IMR-90 (cell line): ENCODE measurements at regions not wholly inside any gene's neighbourhood (a gene's known extent, or its start where the extent isn't known, plus 50 kb on each side); places are given as distances from the start of the nearest gene placed in this dataset.

ENCODE experiments used
- ATAC-seq: fragments of 200-7000 bp; cut with Tn5 transposase; 2 replicates; pipeline ENCODE4 v1.9.1; 2020; ENCODE audit warnings: low read depth, mild to moderate bottlenecking, moderate library complexity
- BruUV-seq: library from RNA; stranded (reverse); fragments of 400-500 nt; replicated peaks from 2 replicates; lab custom pipeline; 2021; lab: Mats Ljungman, UMichigan
- CTCF ChIA-PET: fragments of 300-600 bp; formaldehyde crosslinking; extraction: SDS; loops from one replicate; lab custom pipeline; 2021; ENCODE audit warnings: antibody characterized with exemption; lab: Yijun Ruan, JAX
- POLR2A ChIA-PET: fragments of 300-600 bp; sonication (Branson Sonifier 250); formaldehyde crosslinking; loops from one replicate; lab custom pipeline; 2022; ENCODE audit warnings: antibody characterized with exemption; ENCODE audit not compliant: unreplicated experiment; lab: Charles Lee
- DNase-seq: peaks from one replicate; pipeline ENCODE4 v3.0.0; 2013
- H2AFZ ChIP-seq: replicated peaks from 2 replicates; pipeline ENCODE3; 2013; ENCODE audit warnings: low read length, mild to moderate bottlenecking; ENCODE audit not compliant: poor library complexity
- H2AK5ac ChIP-seq: 2 replicates; pipeline ENCODE4 v1.6.1; 2013; ENCODE audit warnings: low read depth, low read length, inconsistent platforms
- H2AK9ac ChIP-seq: replicated peaks from 2 replicates; pipeline ENCODE3; 2013; ENCODE audit warnings: mild to moderate bottlenecking, low read depth, low read length, moderate library complexity; ENCODE audit not compliant: poor library complexity
- H2BK120ac ChIP-seq: 2 replicates; pipeline ENCODE4 v1.6.1; 2013; ENCODE audit warnings: low read depth, low read length, inconsistent platforms
- H2BK15ac ChIP-seq: 3 replicates; pipeline ENCODE4 v1.6.1; 2013; ENCODE audit warnings: low read depth, low read length, inconsistent platforms
- H2BK20ac ChIP-seq: 2 replicates; pipeline ENCODE4 v1.6.1; 2013; ENCODE audit warnings: low read depth, mild to moderate bottlenecking, inconsistent platforms, low read length, moderate library complexity
- H2BK5ac ChIP-seq: 2 replicates; pipeline ENCODE4 v1.6.1; 2013; ENCODE audit warnings: mild to moderate bottlenecking, low read depth, low read length, inconsistent platforms; ENCODE audit not compliant: poor library complexity, severe bottlenecking
- H3K14ac ChIP-seq: replicated peaks from 2 replicates; pipeline ENCODE4 v1.6.1; 2013; ENCODE audit warnings: low read depth, low read length, inconsistent platforms
- H3K18ac ChIP-seq: 2 replicates; pipeline ENCODE4 v1.6.1; 2013; ENCODE audit warnings: low read depth, low read length, control low read depth
- H3K23ac ChIP-seq: 2 replicates; pipeline ENCODE4 v1.6.1; 2013; ENCODE audit warnings: low read depth, low read length, inconsistent platforms
- H3K27ac ChIP-seq: 2 replicates; pipeline ENCODE4 v1.5.1; 2013; ENCODE audit warnings: mild to moderate bottlenecking, control low read depth, low read length; ENCODE audit not compliant: insufficient read depth
- H3K27me3 ChIP-seq: 2 replicates; pipeline ENCODE4 v1.6.1; 2013; ENCODE audit warnings: low read length; ENCODE audit not compliant: control insufficient read depth, insufficient read depth
- H3K36me3 ChIP-seq: 2 replicates; pipeline ENCODE4 v1.6.1; 2013; ENCODE audit warnings: low read length, mixed read lengths; ENCODE audit not compliant: control insufficient read depth, insufficient read depth
- H3K4ac ChIP-seq: 2 replicates; pipeline ENCODE4 v1.6.1; 2013; ENCODE audit warnings: low read depth, low read length, inconsistent platforms
- H3K4me1 ChIP-seq: 2 replicates; pipeline ENCODE4 v1.6.1; 2013; ENCODE audit warnings: low read length, mixed read lengths; ENCODE audit not compliant: control insufficient read depth, insufficient read depth
- H3K4me2 ChIP-seq: 2 replicates; pipeline ENCODE4 v1.6.1; 2013; ENCODE audit warnings: low read depth, mild to moderate bottlenecking, control low read depth, low read length, moderate library complexity
- H3K4me3 ChIP-seq: 2 replicates; pipeline ENCODE4 v1.5.1; 2013; ENCODE audit warnings: low read depth, mild to moderate bottlenecking, control low read depth, low read length, moderate library complexity; ENCODE audit not compliant: insufficient read depth
- H3K56ac ChIP-seq: 2 replicates; pipeline ENCODE4 v1.6.1; 2013; ENCODE audit warnings: low read length, inconsistent platforms; ENCODE audit not compliant: insufficient read depth; ENCODE audit errors: extremely low read depth
- H3K79me1 ChIP-seq, 2 experiments: 2 replicates each; pipeline ENCODE4 v1.6.1; 2013; ENCODE audit warnings: low read length in 2 of 2, inconsistent platforms in 1 of 2, low read depth in 1 of 2
- H3K9ac ChIP-seq: 2 replicates; pipeline ENCODE4 v1.6.1; 2013; ENCODE audit warnings: low read depth, low read length, control low read depth
- H3K9me1 ChIP-seq: 2 replicates; pipeline ENCODE4 v1.6.1; 2013; ENCODE audit warnings: low read length, inconsistent platforms; ENCODE audit not compliant: insufficient read depth
- H3K9me3 ChIP-seq: 2 replicates; pipeline ENCODE4 v1.6.1; 2013; ENCODE audit warnings: low read length; ENCODE audit not compliant: control insufficient read depth, insufficient read depth
- H4K20me1 ChIP-seq: 2 replicates; pipeline ENCODE4 v1.6.1; 2013; ENCODE audit warnings: low read length, inconsistent platforms; ENCODE audit not compliant: insufficient read depth
- H4K5ac ChIP-seq: 2 replicates; pipeline ENCODE4 v1.6.1; 2013; ENCODE audit warnings: mild to moderate bottlenecking, low read depth, low read length, control low read depth
- H4K8ac ChIP-seq, 2 experiments: 2 replicates each; pipeline ENCODE4 v1.6.1; 2013; ENCODE audit warnings: low read depth in 2 of 2, low read length in 2 of 2, control low read depth in 1 of 2, inconsistent platforms in 1 of 2
- H4K91ac ChIP-seq: 2 replicates; pipeline ENCODE4 v1.6.1; 2013; ENCODE audit warnings: low read depth, low read length, inconsistent platforms; ENCODE audit not compliant: insufficient read depth
- BHLHE40 ChIP-seq: fragments of 150-350 bp; IDR thresholded peaks from 2 replicates; pipeline ENCODE4 v1.6.1; 2016; ENCODE audit warnings: mild to moderate bottlenecking, low read depth, low read length
- CHD1 ChIP-seq: IDR thresholded peaks from 2 replicates; pipeline ENCODE4 v1.6.1; 2012; ENCODE audit warnings: low read depth, low read length, improper control_type of control experiment
- CTCF ChIP-seq: conservative IDR thresholded peaks from 2 replicates; pipeline ENCODE4 v1.5.1; 2012; ENCODE audit warnings: mild to moderate bottlenecking, low read depth, low read length, improper control_type of control experiment
- ELK1 ChIP-seq: fragments of 150-350 bp; IDR thresholded peaks from 2 replicates; pipeline ENCODE4 v1.6.1; 2016; ENCODE audit warnings: low read depth, mild to moderate bottlenecking, low read length, moderate library complexity, borderline replicate concordance
- MAFK ChIP-seq: IDR thresholded peaks from 2 replicates; pipeline ENCODE4 v1.6.1; 2012; ENCODE audit warnings: low read depth, low read length, improper control_type of control experiment
- MAZ ChIP-seq: IDR thresholded peaks from 2 replicates; pipeline ENCODE4 v1.6.1; 2012; ENCODE audit warnings: low read depth, mild to moderate bottlenecking, low read length, improper control_type of control experiment, moderate library complexity, borderline replicate concordance
- MXI1 ChIP-seq: IDR thresholded peaks from 2 replicates; pipeline ENCODE4 v1.6.1; 2012; ENCODE audit warnings: low read depth, mild to moderate bottlenecking, low read length, moderate library complexity, borderline replicate concordance
- NFE2L2 ChIP-seq: fragments of 150-350 bp; IDR thresholded peaks from 2 replicates; pipeline ENCODE4 v1.6.1; 2016; ENCODE audit warnings: low read depth, mild to moderate bottlenecking, low read length
- POLR2A ChIP-seq: IDR thresholded peaks from 2 replicates; pipeline ENCODE4 v1.6.1; 2012; ENCODE audit warnings: mild to moderate bottlenecking, low read depth, low read length
- RAD21 ChIP-seq: IDR thresholded peaks from 2 replicates; pipeline ENCODE4 v1.6.1; 2012; ENCODE audit warnings: low read length, improper control_type of control experiment
- RCOR1 ChIP-seq: IDR thresholded peaks from 2 replicates; pipeline ENCODE4 v1.6.1; 2012; ENCODE audit warnings: mild to moderate bottlenecking, low read length, improper control_type of control experiment; ENCODE audit not compliant: insufficient replicate concordance
- RFX5 ChIP-seq: IDR thresholded peaks from 2 replicates; pipeline ENCODE4 v1.8.0; 2012; ENCODE audit warnings: low read depth, mild to moderate bottlenecking, low read length, moderate library complexity
- SMC3 ChIP-seq: fragments of 150-350 bp; IDR thresholded peaks from 2 replicates; pipeline ENCODE4 v1.6.1; 2016; ENCODE audit warnings: low read depth, mild to moderate bottlenecking, antibody characterized with exemption, low read length, moderate library complexity
- WGBS, 2 experiments: methylation state at CpG; one replicate each; pipeline versions ENCODE4 v1.1.5 to v1.1.7; 2013; ENCODE audit warnings: missing lambda C conversion rate in 2 of 2; ENCODE audit not compliant: insufficient read length in 1 of 2; ENCODE audit errors: extremely low coverage in 2 of 2; 5-methylcytosine and 5-hydroxymethylcytosine counted together
- dilution Hi-C: fragments of 300-500 bp; cut with HindIII; formaldehyde crosslinking; loops from one replicate; pipeline ENCODE4 v1.14.3; 2018; ENCODE audit warnings: low sequenced_read_pairs; ENCODE audit not compliant: unreplicated experiment
- in situ Hi-C: fragments of 300-500 bp; cut with MboI; formaldehyde crosslinking; loops from 3 replicates; pipeline ENCODE4 v1.14.3; 2019; ENCODE audit warnings: low sequenced_read_pairs, inconsistent platforms, mixed read lengths
- intact Hi-C: fragments of 100-400 bp; cut with micrococcal nuclease; formaldehyde crosslinking; loops from 2 replicates; pipeline ENCODE4 v1.10.0; 2022
- TF ChIP-seq, protein P1 (sequence below): fragments of 150-350 bp; IDR thresholded peaks from 2 replicates; pipeline ENCODE4 v1.6.1; 2017; ENCODE audit warnings: mild to moderate bottlenecking, antibody characterized with exemption, low read length, low read depth

GRCh38 chr1:96349896-96350295, 371.7 kb upstream of the PTBP2 start:
- Histone ChIP-seq H3K9ac (no peak overlapping the region), H4K20me1 (no peaks in the 10 kb centered on the region), H3K79me1 (no peaks in the 10 kb centered on the region), H2BK5ac (no peak overlapping the region), H3K14ac (no peak overlapping the region), H4K5ac (no peak overlapping the region), H3K4ac (no peak overlapping the region), H3K27me3 (no peaks in the 10 kb centered on the region), H3K18ac (no peak overlapping the region), H3K9me3 (no peaks in the 10 kb centered on the region), H2AFZ (no peak overlapping the region), H3K4me3 (no peak overlapping the region), H2BK15ac (no peak overlapping the region), H4K91ac (no peak overlapping the region; the same call in 1 of the 2 replicates), H2BK20ac (no peak overlapping the region), H2AK9ac (no peak overlapping the region), H3K4me2 (no peak overlapping the region), H3K36me3 (no peaks in the 10 kb centered on the region), H4K8ac (no peak overlapping the region), H2AK5ac (no peak overlapping the region), H3K27ac (no peak overlapping the region), H3K56ac (no peak overlapping the region), H3K4me1 (no peaks in the 10 kb centered on the region), H2BK120ac (no peak overlapping the region), H3K23ac (no peak overlapping the region), H3K9me1 (no peaks in the 10 kb centered on the region)
- in situ Hi-C loops (no loop called here), intact Hi-C loops (no loop called here), dilution Hi-C loops (no loop called here)
- CTCF ChIA-PET: no interaction called here
- no CpG with 5 or more reads among the region's 4 CpGs for WGBS, 2 experiments
- no peak for TF ChIP-seq CTCF
- TF ChIP-seq RCOR1: no peak
- TF ChIP-seq RFX5: no peak
- TF ChIP-seq RAD21: no peak
- no peak for TF ChIP-seq MXI1
- no peak for TF ChIP-seq MAZ
- TF ChIP-seq CHD1: no peak
- TF ChIP-seq MAFK: no peak
- TF ChIP-seq SMC3: no peak
- TF ChIP-seq POLR2A: no peak
- no peak for TF ChIP-seq NFE2L2
- TF ChIP-seq, protein P1, sequence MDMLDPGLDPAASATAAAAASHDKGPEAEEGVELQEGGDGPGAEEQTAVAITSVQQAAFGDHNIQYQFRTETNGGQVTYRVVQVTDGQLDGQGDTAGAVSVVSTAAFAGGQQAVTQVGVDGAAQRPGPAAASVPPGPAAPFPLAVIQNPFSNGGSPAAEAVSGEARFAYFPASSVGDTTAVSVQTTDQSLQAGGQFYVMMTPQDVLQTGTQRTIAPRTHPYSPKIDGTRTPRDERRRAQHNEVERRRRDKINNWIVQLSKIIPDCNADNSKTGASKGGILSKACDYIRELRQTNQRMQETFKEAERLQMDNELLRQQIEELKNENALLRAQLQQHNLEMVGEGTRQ: no peak
- no peak for TF ChIP-seq ELK1
- TF ChIP-seq BHLHE40: no peak
- no TSS peak for BruUV-seq
- POLR2A ChIA-PET: no interaction called here
- DNase-seq (no peak), ATAC-seq (no peak)
